Stimulated activated CD8-positive, alpha-beta memory T cell treated with anti-CD3 and anti-CD28 coated beads, Interleukin-7, amount 100 ng/mL, for 24 hours (primary cell): ENCODE measurements at regions not wholly inside any gene's neighbourhood (a gene's known extent, or its start where the extent isn't known, plus 50 kb on each side); places are given as distances from the start of the nearest gene placed in this dataset.

Source experiments
- DNase-seq: peaks from one replicate; pipeline ENCODE4 v3.0.0-alpha.2; 2020; ENCODE audit warnings: low read depth

DNA sequence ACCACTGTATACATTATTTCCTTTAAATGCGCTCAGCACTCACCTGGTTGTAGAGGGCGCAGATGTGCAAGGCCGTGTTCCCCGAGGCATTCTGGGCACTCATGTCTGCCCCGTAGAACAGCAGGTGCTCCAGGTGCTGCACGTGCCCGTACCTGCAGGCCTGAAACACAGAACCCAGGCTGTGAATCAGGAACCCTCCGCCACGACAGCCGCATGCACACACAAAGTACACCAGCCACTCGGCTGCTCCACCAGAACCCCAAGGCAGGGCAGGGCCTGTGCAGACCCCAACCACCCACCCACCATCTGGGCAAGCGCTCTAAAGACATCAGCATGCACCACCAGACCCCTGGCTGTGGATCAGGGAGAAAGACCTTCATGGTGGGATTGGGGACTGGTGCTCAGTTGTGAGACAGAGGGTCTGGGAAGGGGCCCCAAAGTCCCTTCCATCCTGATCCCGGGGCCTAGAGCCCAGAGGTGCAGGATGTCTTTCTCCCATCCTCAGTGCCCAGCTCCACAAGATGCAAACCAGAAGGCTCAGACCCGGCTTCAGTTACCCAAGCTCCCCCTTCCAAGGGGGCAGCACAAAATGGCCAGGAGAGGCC is 177.2 kb downstream of the SHANK2 start:
- DNase-seq: no peak

DNA sequence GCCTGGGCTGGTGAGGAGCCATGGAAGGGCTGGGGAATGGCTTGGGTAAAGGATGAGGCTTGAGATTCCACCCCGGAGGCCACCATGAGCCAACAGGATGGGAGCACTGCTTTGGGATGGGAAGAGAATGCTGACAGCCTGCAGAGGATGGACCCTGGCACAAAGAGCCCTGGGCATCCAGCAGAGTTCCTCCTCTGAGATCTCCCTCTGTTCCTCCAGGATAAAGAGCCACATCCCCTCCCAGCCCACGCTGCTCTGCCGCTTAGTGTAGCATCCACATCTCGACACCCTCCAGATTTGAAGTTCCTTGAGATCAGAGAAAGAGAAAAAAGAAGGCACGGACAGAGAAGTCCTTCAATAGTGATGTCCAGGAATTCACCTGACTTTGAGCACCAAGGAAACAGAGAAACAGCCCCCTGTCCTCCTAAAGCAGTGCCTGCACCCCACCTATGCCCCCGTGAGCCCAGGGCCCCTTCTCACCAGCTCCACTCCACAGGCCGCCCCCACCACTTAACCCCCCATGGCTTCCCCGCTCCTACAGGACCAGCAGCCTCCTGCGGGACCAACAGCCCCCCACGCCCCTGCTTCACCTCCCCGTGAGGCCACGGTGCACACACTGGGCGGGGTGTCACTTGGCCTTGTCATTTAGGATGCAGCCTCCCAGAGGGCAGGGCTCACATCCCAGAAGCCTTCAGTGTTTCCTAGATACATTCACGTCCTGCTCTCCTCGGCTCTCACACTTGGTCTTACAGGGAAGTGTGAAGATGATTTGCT is 180.5 kb downstream of the SHANK2 start:
- no peak for DNase-seq

DNA sequence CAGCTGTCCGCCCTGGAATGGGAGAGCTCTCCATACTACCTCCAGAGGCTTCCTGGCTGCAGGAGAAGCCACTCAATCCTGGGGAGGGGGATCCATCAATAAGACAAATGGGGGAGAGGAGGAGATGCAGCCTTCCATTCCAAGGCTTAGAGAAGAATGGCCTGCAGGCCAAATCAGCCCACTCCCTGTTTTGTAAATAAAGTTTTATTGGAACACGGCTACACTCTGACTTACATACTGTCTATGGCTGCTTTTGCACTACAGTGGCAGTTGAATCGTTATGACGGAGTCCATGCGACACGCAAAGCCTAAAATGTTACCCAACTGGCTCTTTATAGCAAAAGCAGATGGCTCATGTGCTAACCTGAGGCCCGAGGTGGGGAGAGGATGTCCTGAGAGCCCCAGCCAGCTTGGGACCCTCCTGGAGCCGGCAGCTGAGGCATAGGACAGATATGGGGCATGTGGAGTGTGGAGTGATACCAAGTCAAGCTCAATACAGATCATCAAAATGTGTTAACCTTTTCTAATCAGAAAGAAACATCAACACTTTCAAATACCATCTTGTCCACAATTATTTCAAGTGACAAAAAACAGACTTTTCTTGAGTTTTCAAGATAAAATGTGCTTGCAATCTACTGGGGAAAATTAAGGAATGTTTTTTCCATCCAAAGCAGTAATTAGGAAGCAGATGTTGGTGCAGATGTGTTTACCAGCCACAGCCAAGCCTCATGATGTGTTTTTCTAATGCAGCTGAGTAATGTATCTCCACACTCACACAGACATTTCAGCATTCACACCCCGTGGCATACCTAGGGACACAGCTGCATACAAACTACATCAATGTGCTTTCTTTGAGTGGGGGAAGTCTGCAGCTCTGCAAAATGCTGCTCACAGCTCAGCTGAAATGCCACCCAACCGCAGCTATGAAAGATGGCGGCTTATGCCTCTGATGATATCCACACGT is 181.6 kb downstream of the SHANK2 start:
- DNase-seq: no peak

DNA sequence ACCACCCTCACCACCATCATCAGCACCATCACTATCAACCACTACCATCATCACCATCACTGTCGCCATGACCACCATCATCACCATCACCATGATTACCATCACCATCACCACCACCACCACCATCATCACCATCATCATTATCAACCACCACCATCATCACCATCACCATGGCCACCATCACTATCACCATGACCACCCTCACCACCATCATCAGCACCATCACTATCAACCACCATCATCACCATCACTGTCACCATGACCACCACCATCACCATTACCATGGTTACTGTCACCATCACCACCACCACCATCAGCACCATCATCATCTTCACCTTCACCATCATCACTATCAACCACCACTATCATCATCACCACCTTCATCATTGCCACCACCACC is 183.4 kb downstream of the SHANK2 start:
- no peak for DNase-seq

DNA sequence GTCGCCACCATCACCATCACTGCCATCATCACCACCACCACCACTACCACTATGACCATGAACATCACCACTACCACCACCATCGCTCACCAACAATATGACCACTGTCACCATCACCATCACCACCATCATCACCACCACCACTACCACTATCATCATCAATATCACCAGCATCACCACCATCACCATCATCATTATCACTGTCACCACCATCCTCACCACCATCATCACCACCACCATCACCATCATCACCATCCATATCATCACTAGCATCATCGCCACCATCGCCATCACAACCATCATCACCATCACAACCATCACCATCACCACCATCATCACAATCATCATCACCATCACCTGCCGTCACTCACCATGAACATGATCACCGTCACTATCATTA is 184.6 kb downstream of the SHANK2 start:
- DNase-seq: no peak

DNA sequence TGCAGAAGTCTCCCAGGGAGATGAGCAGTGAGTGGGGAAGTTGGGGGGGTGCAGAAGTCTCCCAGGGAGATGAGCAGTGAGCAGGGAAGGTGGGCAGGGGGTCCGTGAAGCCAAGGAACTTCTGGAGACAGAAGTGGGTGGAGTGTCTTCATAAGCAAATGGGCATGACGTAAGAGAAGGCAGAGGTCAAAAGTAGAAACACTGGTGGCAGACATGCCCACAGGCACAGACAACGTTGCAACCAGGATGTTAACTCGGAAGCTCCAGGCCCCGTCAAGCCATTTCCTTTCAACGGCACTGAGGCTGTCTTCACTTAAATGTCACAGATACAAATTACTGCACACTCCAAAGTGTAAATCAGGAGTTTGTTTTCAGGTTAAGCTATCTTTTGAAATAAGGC is 186.1 kb downstream of the SHANK2 start:
- no peak for DNase-seq

DNA sequence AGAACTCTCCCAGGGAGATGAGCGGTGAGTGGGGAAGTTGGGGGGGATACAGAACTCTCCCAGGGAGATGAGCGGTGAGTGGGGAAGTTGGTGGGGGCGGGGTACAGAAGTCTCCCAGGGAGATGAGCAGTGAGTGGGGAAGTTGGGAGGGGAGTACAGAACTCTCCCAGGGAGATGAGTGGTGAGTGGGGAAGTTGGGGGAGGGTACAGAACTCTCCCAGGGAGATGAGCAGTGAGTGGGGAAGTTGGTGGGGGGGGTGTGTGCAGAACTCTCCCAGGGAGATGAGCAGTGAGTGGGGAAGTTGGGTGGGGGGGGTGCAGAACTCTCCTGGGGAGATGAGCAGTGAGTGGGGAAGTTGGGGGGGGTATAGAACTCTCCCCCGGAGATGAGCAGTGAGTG is 186.5 kb downstream of the SHANK2 start:
- no peak for DNase-seq

DNA sequence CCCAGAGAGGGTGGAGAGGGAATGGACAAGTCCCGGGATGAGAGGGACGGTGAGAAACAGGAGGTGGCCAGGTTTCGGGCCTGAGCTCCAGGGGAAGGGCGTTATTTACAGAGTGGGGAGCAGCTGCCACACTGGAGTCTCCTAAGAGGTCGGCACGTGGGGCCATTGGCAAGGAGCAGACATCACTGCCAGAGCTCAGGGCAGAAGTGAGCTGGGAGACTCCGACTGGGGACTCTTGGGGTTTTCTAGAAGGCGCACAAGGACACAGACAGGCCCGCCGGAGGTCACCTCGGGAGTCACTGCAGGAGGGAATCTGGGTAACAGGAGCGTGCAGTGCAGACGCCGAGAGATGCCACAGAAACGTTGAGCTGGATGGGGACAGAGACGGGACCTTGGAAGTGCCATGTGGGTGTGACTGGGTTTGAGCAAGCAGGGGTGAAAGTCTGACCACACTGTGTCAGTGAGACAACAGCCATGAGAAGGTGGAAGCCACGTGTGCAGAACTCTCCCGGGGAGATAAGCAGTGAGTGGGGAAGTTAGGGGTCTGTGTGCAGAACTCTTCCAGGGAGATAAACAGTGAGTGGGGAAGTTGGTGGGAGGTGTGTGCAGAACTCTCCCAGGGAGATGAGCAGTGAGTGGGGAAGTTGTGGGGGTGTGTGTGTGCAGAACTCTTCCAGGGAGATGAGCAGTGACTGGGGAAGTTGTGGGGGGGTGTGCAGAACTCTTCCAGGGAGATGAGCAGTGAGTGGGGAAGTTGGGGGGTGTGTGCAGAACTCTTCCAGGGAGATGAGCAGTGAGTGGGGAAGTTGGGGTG is 187.5 kb downstream of the SHANK2 start:
- no peak for DNase-seq

DNA sequence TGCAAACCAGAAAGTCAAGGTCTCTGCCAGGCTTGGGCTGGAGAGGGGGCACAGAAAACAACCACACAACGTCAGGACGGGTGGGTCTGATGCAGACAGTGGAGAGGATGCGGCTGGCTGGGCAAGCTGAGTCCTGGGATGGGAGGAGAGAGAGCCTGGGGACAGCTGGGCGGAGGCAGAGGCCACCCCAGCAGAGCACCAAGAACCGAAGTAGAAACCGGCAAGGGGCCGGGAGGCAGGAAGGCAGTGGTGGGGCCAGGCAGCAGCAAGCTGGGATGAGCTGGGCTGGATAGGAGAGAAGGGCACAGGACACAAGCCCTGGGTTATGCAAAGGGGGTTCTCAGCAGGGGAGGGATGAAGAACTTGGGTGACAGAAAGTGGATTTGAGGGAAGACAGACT is 188.2 kb downstream of the SHANK2 start:
- no peak for DNase-seq

DNA sequence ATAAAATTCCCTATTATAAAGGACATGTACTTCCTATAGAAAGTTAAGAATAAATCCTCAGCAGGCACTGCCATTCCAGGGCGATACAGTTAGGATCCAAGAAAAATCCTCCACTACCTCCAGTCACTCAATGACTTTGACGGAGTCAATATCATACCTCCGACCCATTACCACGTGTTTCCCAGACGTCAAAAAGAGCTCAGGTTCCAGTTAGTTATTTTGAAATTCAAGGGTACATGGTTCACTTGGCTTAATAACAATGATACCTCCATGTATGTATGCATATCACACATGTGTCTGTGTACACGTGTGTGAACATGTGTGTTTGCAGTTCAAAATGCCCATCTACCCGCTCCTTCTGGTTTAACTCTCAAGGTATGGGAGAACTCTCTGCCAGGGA is 189.2 kb downstream of the SHANK2 start:
- no peak for DNase-seq

DNA sequence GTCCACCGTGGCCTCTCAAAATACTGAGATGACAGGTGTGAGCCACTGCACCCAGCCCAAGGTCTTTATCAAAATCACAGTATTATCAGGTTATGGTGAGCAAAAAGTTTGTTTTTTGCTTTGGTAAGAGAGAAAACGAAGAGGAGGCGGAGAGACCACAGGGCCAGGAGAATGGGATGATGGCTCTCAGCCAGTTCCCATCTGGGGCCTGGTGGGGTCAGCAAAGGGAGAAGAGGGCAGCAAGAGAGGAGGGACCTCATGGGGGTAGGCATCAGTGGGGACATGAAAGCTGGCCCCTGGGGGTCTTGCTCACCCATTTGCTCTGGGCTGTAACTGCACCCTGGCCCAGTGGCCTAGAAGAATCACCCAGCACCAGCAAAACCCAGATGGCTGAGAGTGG is 190.2 kb downstream of the SHANK2 start:
- no peak for DNase-seq

DNA sequence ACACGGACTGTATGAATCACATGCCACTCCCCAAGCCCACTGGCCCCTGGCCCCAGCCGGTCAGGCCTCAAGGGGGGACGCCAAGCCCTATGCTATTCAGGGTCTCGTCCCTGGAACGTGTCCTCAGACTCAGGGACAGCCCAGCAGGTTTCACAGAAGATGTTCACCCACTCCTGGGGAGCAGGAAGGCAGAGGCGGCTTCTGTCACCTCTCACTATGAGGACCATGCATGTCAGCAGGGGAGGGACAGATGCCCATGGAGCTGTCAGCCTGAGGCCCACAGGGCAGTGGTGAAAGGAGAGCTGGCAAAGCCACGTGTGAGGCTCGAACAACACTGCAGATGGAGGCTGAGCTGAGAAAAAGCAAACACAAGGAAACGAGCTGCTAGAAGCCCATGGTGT is 192.0 kb downstream of the SHANK2 start:
- no peak for DNase-seq

DNA sequence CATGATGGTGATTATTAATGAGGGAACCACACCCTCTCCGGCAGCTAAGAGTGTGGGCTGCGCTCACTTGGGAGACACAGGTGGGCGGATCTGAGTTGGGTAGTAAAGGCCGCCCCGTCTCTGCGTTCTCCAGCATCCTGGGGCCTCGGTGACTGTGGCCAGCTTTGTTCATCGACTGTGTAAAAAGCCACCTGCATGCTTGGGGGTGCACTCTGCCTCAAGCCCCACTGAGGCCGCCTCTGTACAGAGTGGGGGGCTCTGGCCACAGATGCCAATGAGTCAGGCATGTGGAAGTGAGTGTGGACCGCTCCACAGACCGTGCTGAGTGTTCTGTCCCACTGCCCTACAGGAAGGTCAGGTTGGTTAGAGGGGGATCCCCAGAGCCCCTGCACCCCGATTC is 192.7 kb downstream of the SHANK2 start:
- DNase-seq: no peak

DNA sequence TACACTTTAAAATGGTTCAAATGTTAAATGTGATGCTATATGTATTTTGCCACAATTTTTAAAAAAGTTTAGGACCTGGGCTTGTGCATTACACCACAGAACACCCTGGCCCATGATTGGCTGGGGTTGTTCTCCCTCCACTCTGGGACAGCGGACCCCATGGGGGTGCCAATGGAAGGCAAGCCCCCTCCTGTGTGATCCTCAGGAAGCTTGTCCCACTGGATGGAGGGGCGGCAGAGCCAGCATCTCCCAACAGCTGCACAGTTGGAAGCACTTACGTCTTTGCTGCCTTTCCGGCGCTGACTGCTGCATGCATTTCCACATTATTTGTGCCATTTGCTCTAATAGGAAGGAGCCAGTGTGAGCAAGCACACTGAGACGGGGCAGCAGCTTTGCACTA is 196.5 kb downstream of the SHANK2 start:
- no peak for DNase-seq
